Trophoblast cell (in vitro differentiated cells and primary cell): ENCODE measurements at regions not wholly inside any gene's neighbourhood (a gene's known extent, or its start where the extent isn't known, plus 50 kb on each side); places are given as distances from the start of the nearest gene placed in this dataset.

Experiments
- DNase-seq, 2 donors: peaks; one replicate each; pipeline ENCODE4 v3.0.0-alpha.2; 2016
- H2AFZ ChIP-seq: 2 replicates; pipeline ENCODE4 v1.6.1; 2013; ENCODE audit warnings: low read length, moderate library complexity, mild to moderate bottlenecking; ENCODE audit not compliant: insufficient read depth, poor library complexity
- H2AK5ac ChIP-seq: 2 replicates; pipeline ENCODE4 v1.6.1; 2013; ENCODE audit warnings: mild to moderate bottlenecking, low read length
- H2BK120ac ChIP-seq: 2 replicates; pipeline ENCODE4 v1.6.1; 2013; ENCODE audit warnings: low read length, mild to moderate bottlenecking, moderate library complexity; ENCODE audit not compliant: insufficient read depth, poor library complexity
- H2BK12ac ChIP-seq: 2 replicates; pipeline ENCODE4 v1.6.1; 2013; ENCODE audit warnings: mild to moderate bottlenecking, low read length, moderate library complexity
- H2BK5ac ChIP-seq: 2 replicates; pipeline ENCODE4 v1.6.1; 2013; ENCODE audit warnings: low read length, low read depth, moderate library complexity, mild to moderate bottlenecking; ENCODE audit not compliant: poor library complexity
- H3K14ac ChIP-seq: 2 replicates; pipeline ENCODE4 v1.6.1; 2013; ENCODE audit warnings: mild to moderate bottlenecking, low read length
- H3K18ac ChIP-seq: 2 replicates; pipeline ENCODE4 v1.6.1; 2013; ENCODE audit warnings: mild to moderate bottlenecking, low read length
- H3K23ac ChIP-seq: 2 replicates; pipeline ENCODE4 v1.6.1; 2013; ENCODE audit warnings: low read length
- H3K27ac ChIP-seq: 2 replicates; pipeline ENCODE4 v1.5.1; 2013; ENCODE audit warnings: low read depth, mild to moderate bottlenecking, inconsistent platforms, low read length, moderate library complexity
- H3K27me3 ChIP-seq: 2 replicates; pipeline ENCODE4 v1.6.1; 2013; ENCODE audit warnings: inconsistent platforms, mild to moderate bottlenecking, low read length, moderate library complexity; ENCODE audit not compliant: insufficient read depth
- H3K36me3 ChIP-seq, 2 experiments: 1 replicate in 1 of 2; 2 replicates in 1 of 2; pipeline ENCODE4 v1.6.1; 2013; ENCODE audit warnings: low read length in 2 of 2, mild to moderate bottlenecking in 2 of 2, moderate library complexity in 1 of 2; ENCODE audit not compliant: insufficient read depth in 2 of 2, control insufficient read depth in 1 of 2
- H3K4ac ChIP-seq: 2 replicates; pipeline ENCODE4 v1.6.1; 2013; ENCODE audit warnings: low read depth, mild to moderate bottlenecking, low read length, moderate library complexity
- H3K4me1 ChIP-seq, 2 experiments: 1 replicate in 1 of 2; 2 replicates in 1 of 2; pipeline ENCODE4 v1.6.1; 2013; ENCODE audit warnings: low read length in 2 of 2, mild to moderate bottlenecking in 2 of 2, moderate library complexity in 1 of 2; ENCODE audit not compliant: insufficient read depth in 2 of 2, control insufficient read depth in 1 of 2
- H3K4me2 ChIP-seq: 2 replicates; pipeline ENCODE4 v1.6.1; 2013; ENCODE audit warnings: inconsistent platforms, mild to moderate bottlenecking, low read length, moderate library complexity
- H3K4me3 ChIP-seq: 2 replicates; pipeline ENCODE4 v1.5.1; 2013; ENCODE audit warnings: mild to moderate bottlenecking, low read depth, low read length, inconsistent platforms
- H3K79me1 ChIP-seq: one replicate; pipeline ENCODE4 v1.6.1; 2013; ENCODE audit warnings: low read length
- H3K79me2 ChIP-seq: 2 replicates; pipeline ENCODE4 v1.6.1; 2013; ENCODE audit warnings: low read length, mild to moderate bottlenecking; ENCODE audit not compliant: control insufficient read depth, insufficient read depth, poor library complexity
- H3K9ac ChIP-seq: 2 replicates; pipeline ENCODE4 v1.6.1; 2013; ENCODE audit warnings: mild to moderate bottlenecking, low read length
- H3K9me3 ChIP-seq: 2 replicates; pipeline ENCODE4 v1.6.1; 2013; ENCODE audit warnings: low read depth, mild to moderate bottlenecking, control low read depth, inconsistent platforms, low read length; ENCODE audit not compliant: insufficient read depth
- H4K12ac ChIP-seq: 2 replicates; pipeline ENCODE4 v1.6.1; 2013; ENCODE audit warnings: low read depth, mild to moderate bottlenecking, low read length, moderate library complexity
- H4K8ac ChIP-seq: 2 replicates; pipeline ENCODE4 v1.6.1; 2013; ENCODE audit warnings: low read depth, mild to moderate bottlenecking, low read length, moderate library complexity
- H4K91ac ChIP-seq: one replicate; pipeline ENCODE4 v1.6.1; 2013; ENCODE audit warnings: low read depth, mild to moderate bottlenecking, low read length, moderate library complexity
- WGBS: extraction: QIAGEN DNeasy Blood & Tissue Kit; methylation state at CpG from one replicate; pipeline ENCODE4 v1.1.7; 2013; ENCODE audit warnings: missing lambda C conversion rate; ENCODE audit not compliant: insufficient read length, insufficient coverage; ENCODE audit errors: extremely low coverage; 5-methylcytosine and 5-hydroxymethylcytosine counted together

DNA sequence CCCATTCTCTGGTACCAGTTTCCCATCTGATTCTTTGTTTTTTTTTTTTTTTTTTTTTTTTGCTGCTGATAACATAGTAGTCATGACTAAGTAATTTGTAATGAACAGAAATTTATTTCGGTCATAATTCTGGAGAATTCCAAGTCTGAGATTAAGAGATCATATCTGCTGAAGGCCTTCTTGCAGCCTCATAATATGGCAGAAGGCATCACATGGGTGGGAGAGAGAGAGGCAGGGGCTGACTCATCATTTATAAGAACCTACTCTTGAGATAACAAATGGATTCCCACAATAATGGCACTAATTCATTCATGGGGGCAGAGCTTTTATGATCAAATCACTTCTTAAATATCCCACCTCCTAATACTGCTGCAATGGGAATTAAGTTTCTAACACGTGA, 1034.3 kb downstream of the STIM2 start:
- Histone ChIP-seq H3K4me2 (no peak overlapping the region), H3K4ac (no peak overlapping the region), H3K18ac (no peak overlapping the region), H3K23ac (no peak overlapping the region), H2AFZ (no peak overlapping the region), H2BK5ac (no peak overlapping the region), H4K8ac (no peak overlapping the region), H2AK5ac (no peak overlapping the region), H3K79me2 (no peaks in the 10 kb centered on the region), H3K14ac (no peak overlapping the region), H2BK120ac (no peak overlapping the region), H3K9me3 (peaks cover 2% of the 10 kb centered on the region), H4K12ac (no peak overlapping the region), H3K79me1 (no peaks in the 10 kb centered on the region), H2BK12ac (no peak overlapping the region), H3K9ac (no peak overlapping the region), H4K91ac (no peak overlapping the region), H3K4me1 (no peaks in the 10 kb centered on the region), H3K27me3 (no peaks in the 10 kb centered on the region), H3K36me3 (no peaks in the 10 kb centered on the region), H3K27ac (no peak overlapping the region), H3K4me3 (no peak overlapping the region)
- WGBS, result no CpG with 5 or more reads among the region's 2 CpGs
- DNase-seq, result no peak

DNA sequence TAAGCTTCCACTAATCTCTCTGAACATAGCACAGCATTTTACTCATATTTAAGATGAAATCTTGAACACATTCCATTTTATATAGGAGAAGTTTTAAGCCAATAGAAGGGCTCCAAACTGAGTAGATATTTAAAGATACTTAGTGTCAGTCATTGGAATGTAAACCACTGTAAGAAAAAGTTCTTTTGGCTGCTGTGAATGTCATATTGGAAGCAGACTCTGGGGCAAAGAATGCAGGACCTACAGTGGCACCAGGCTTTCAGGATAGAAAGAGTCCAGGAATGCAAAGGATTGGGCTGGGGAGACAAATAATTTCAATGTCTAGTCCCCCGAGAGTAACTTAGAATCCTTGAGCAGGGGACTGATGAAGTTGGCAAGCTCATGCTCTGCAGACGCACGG, 1047.7 kb downstream of the STIM2 start:
- no peaks in the 10 kb centered on the region for H3K27me3 ChIP-seq
- no peak overlapping the region for H3K4me2 ChIP-seq
- H3K27ac ChIP-seq, result no peak overlapping the region
- no peak overlapping the region for H3K4ac ChIP-seq
- no peak overlapping the region for H4K8ac ChIP-seq
- H3K4me3 ChIP-seq, result no peak overlapping the region
- H3K18ac ChIP-seq, result no peak overlapping the region
- H2BK5ac ChIP-seq, result no peak overlapping the region
- no peak overlapping the region for H4K12ac ChIP-seq
- no CpG with 5 or more reads among the region's 3 CpGs for whole genome bisulfite sequencing
- no peak overlapping the region for H2BK12ac ChIP-seq
- H4K91ac ChIP-seq, result no peak overlapping the region
- H3K23ac ChIP-seq, result no peak overlapping the region
- no peaks in the 10 kb centered on the region for H3K9me3 ChIP-seq
- DNase-seq, result no peak
- H3K4me1 ChIP-seq, result no peaks in the 10 kb centered on the region
- no peaks in the 10 kb centered on the region for H3K79me1 ChIP-seq
- H3K14ac ChIP-seq, result no peak overlapping the region
- H2AFZ ChIP-seq, result no peak overlapping the region
- H3K9ac ChIP-seq, result no peak overlapping the region
- no peaks in the 10 kb centered on the region for H3K36me3 ChIP-seq
- H3K79me2 ChIP-seq, result no peaks in the 10 kb centered on the region
- H2AK5ac ChIP-seq, result no peak overlapping the region
- no peak overlapping the region for H2BK120ac ChIP-seq

- Histone ChIP-seq H3K36me3 (no peaks in the 10 kb centered on the region), H4K91ac (no peak overlapping the region), H3K14ac (no peak overlapping the region), H3K4me3 (no peak overlapping the region), H3K27me3 (no peaks in the 10 kb centered on the region), H2BK5ac (no peak overlapping the region), H3K9ac (no peak overlapping the region), H4K12ac (no peak overlapping the region), H3K79me2 (no peaks in the 10 kb centered on the region), H3K79me1 (no peaks in the 10 kb centered on the region), H2AFZ (no peak overlapping the region), H3K4me2 (no peak overlapping the region), H4K8ac (no peak overlapping the region), H3K18ac (no peak overlapping the region), H3K9me3 (no peaks in the 10 kb centered on the region), H2BK12ac (no peak overlapping the region), H3K27ac (no peak overlapping the region), H3K23ac (no peak overlapping the region), H2AK5ac (no peak overlapping the region), H3K4ac (no peak overlapping the region), H3K4me1 (no peaks in the 10 kb centered on the region), H2BK120ac (no peak overlapping the region)
- no peak for DNase-seq
- WGBS, result no CpG with 5 or more reads among the region's 2 CpGs
Measured at GRCh38 chr4:27910227-27910626, 1049.6 kb downstream of the STIM2 start.

DNA sequence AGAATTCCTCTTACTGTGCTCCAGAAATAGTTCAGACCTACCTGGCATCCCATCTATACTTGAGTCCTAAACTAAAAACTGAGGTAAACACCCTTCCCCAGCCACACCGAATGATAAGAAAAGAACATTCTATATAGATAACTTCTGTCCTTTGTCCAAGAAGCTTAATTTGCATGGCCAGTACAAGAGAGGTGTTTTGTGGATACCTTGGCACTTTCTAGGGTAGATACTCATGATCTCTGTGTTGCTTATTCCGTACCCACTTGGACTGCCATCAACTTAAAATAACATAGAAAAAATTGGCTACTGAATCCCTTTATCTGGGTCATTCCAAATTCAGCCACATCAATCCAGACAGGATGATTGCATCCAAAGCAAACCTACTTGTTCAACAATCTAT, 1050.4 kb downstream of the STIM2 start:
- H4K91ac ChIP-seq, result no peak overlapping the region
- no peaks in the 10 kb centered on the region for H3K79me2 ChIP-seq
- no peaks in the 10 kb centered on the region for H3K4me1 ChIP-seq
- H3K4ac ChIP-seq, result no peak overlapping the region
- no peak overlapping the region for H3K4me2 ChIP-seq
- no peak overlapping the region for H3K27ac ChIP-seq
- H3K14ac ChIP-seq, result no peak overlapping the region
- WGBS, result no CpG with 5 or more reads among the region's 2 CpGs
- H4K8ac ChIP-seq, result no peak overlapping the region
- no peak overlapping the region for H2BK5ac ChIP-seq
- no peak overlapping the region for H3K9ac ChIP-seq
- H2BK120ac ChIP-seq, result no peak overlapping the region
- no peaks in the 10 kb centered on the region for H3K36me3 ChIP-seq
- no peaks in the 10 kb centered on the region for H3K27me3 ChIP-seq
- H4K12ac ChIP-seq, result no peak overlapping the region
- no peak overlapping the region for H2BK12ac ChIP-seq
- no peak overlapping the region for H2AFZ ChIP-seq
- no peak for DNase-seq
- H3K79me1 ChIP-seq, result no peaks in the 10 kb centered on the region
- no peak overlapping the region for H2AK5ac ChIP-seq
- no peak overlapping the region for H3K4me3 ChIP-seq
- H3K23ac ChIP-seq, result no peak overlapping the region
- H3K9me3 ChIP-seq, result no peaks in the 10 kb centered on the region
- H3K18ac ChIP-seq, result no peak overlapping the region
